Cerebellar cortex (tissue), 1 donor: ENCODE measurements at regions not wholly inside any gene's neighbourhood (a gene's known extent, or its start where the extent isn't known, plus 50 kb on each side); places are given as distances from the start of the nearest gene placed in this dataset.

Source experiments
- DNase-seq: peaks from one replicate; pipeline ENCODE4 v3.0.0-alpha.2; 2015; ENCODE audit warnings: low spot score

- DNase-seq, result no peak
Observed at GRCh38 chr1:82567348-82567747, 766.6 kb downstream of the ADGRL2 start.

GRCh38 chr1:82565546-82565945, 764.8 kb downstream of the ADGRL2 start:
- DNase-seq, result no peak

- no peak for DNase-seq
Observed at GRCh38 chr1:82565146-82565545, 764.4 kb downstream of the ADGRL2 start.

- DNase-seq, result no peak
Observed at GRCh38 chr1:82564333-82564732, 763.6 kb downstream of the ADGRL2 start.

- DNase-seq, result no peak
Observed at GRCh38 chr1:82562448-82562847, 761.7 kb downstream of the ADGRL2 start.

- DNase-seq, result no peak
Observed at GRCh38 chr1:82560566-82560965, 759.8 kb downstream of the ADGRL2 start.

GRCh38 chr1:82555501-82555900, 754.8 kb downstream of the ADGRL2 start:
- DNase-seq, result no peak

- no peak for DNase-seq
Observed at GRCh38 chr1:82549841-82550240, 749.1 kb downstream of the ADGRL2 start.

- no peak for DNase-seq
Observed at GRCh38 chr1:82542766-82543165, 742.0 kb downstream of the ADGRL2 start.

GRCh38 chr1:82542141-82542540, 741.4 kb downstream of the ADGRL2 start:
- DNase-seq, result no peak

- DNase-seq, result no peak
Observed at GRCh38 chr1:82540006-82540405, 739.3 kb downstream of the ADGRL2 start.

- DNase-seq, result no peak
Observed at GRCh38 chr1:82538876-82539275, 738.1 kb downstream of the ADGRL2 start.

- no peak for DNase-seq
Observed at GRCh38 chr1:82534996-82535395, 734.3 kb downstream of the ADGRL2 start.

GRCh38 chr1:82525378-82525777, 724.6 kb downstream of the ADGRL2 start:
- DNase-seq, result no peak

GRCh38 chr1:82520611-82521010, 719.9 kb downstream of the ADGRL2 start:
- DNase-seq, result no peak

- DNase-seq, result no peak
Observed at GRCh38 chr1:82517586-82517985, 716.9 kb downstream of the ADGRL2 start.

GRCh38 chr1:82515650-82516049, 714.9 kb downstream of the ADGRL2 start:
- no peak for DNase-seq

- DNase-seq, result no peak
Observed at GRCh38 chr1:82511441-82511840, 710.7 kb downstream of the ADGRL2 start.

GRCh38 chr1:82510431-82510830, 709.7 kb downstream of the ADGRL2 start:
- no peak for DNase-seq

GRCh38 chr1:82507011-82507410, 706.3 kb downstream of the ADGRL2 start:
- no peak for DNase-seq

- no peak for DNase-seq
Observed at GRCh38 chr1:82503822-82504221, 703.1 kb downstream of the ADGRL2 start.

GRCh38 chr1:82499022-82499421, 698.3 kb downstream of the ADGRL2 start:
- DNase-seq, result no peak

GRCh38 chr1:82494117-82494516, 693.4 kb downstream of the ADGRL2 start:
- no peak for DNase-seq

- DNase-seq, result no peak
Observed at GRCh38 chr1:82492159-82492558, 691.4 kb downstream of the ADGRL2 start.
